Esophagus squamous epithelium (tissue), 5 donors: ENCODE measurements at regions not wholly inside any gene's neighbourhood (a gene's known extent, or its start where the extent isn't known, plus 50 kb on each side); places are given as distances from the start of the nearest gene placed in this dataset.
"Not testable (repeated sequence)": the region's sequence is repeated elsewhere in the genome, so short reads cannot be mapped to it uniquely, and the experiment has no call there.

Experiments
- DNase-seq: peaks from one replicate; lab custom pipeline; 2025; lab: John Stamatoyannopoulos, UW
- H3K27ac ChIP-seq, 4 donors: fragments of 200-600 bp; sonication (generic); one replicate each; pipeline ENCODE4 v1.5.1; 2016 to 2019; ENCODE audit warnings: mild to moderate bottlenecking in 1 of 4
- H3K27me3 ChIP-seq, 4 donors: fragments of 200-600 bp; sonication (generic); 1 replicate in 3 of 4; 2 replicates in 1 of 4; pipeline versions ENCODE4 v1.5.1 to v1.6.0; 2017 to 2021; ENCODE audit warnings: antibody characterized with exemption in 1 of 4
- H3K36me3 ChIP-seq, 3 donors: fragments of 200-600 bp; sonication (generic); one replicate each; pipeline ENCODE4 v1.5.1; 2016 to 2019
- H3K4me1 ChIP-seq, 3 donors: fragments of 200-600 bp; sonication (generic); one replicate each; pipeline ENCODE4 v1.5.1; 2017 to 2019
- H3K4me3 ChIP-seq, 4 donors: fragments of 200-600 bp; sonication (generic); 1 replicate in 3 of 4; 2 replicates in 1 of 4; pipeline ENCODE4 v1.5.1; 2016 to 2019; ENCODE audit warnings: mild to moderate bottlenecking in 2 of 4, moderate library complexity in 1 of 4
- H3K9me3 ChIP-seq, 3 donors: fragments of 200-600 bp; sonication (generic); one replicate each; pipeline ENCODE4 v1.5.1; 2016 to 2019
- POLR2A ChIP-seq, 4 donors: fragments of 450-650 bp; IDR thresholded peaks; one replicate each; pipeline ENCODE4 v1.6.1; 2017; ENCODE audit warnings: antibody characterized with exemption in 4 of 4, mild to moderate bottlenecking in 4 of 4, moderate library complexity in 3 of 4
- WGBS, 2 donors: methylation state at CpG; one replicate each; pipeline ENCODE4 v1.1.5; 2018; 5-methylcytosine and 5-hydroxymethylcytosine counted together
- intact Hi-C: fragments of 100-400 bp; cut with DNase I; formaldehyde crosslinking; loops from one replicate; pipeline ENCODE4 v1.15.0; 2022
- TF ChIP-seq, protein P1 (sequence below), 6 experiments: fragments of 450-650 bp in 4 of 6; fragments of 200-600 bp in 2 of 6; sonication (generic) in 2 of 6; IDR thresholded peaks; one replicate each; pipeline ENCODE4 v1.5.1; 2016 to 2019; ENCODE audit warnings: antibody characterized with exemption in 6 of 6, mild to moderate bottlenecking in 4 of 6, moderate library complexity in 4 of 6
- donor health status: DM: yes; HTN: yes; CAD: no.

DNA sequence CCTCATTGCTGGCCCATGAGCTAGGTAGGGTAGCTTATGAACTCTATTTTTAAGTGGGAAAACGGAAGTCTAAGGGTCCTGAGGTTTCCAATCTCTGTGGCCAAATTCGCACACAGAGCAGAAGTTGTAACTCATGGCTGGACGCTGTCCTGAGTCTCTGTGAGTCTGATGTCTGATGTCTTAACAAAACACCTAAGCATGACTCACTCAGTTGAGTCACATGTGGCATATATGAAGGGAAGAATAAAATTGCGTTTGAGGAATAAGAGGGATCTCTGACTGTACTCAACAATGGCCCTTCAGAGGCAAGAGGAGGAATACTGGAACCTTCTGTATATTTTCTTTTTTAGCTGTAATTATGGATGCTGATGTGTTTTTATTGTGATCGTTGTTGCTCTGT lies 569.7 kb downstream of the RIT2 start:
- H3K4me1 ChIP-seq, result no peaks in the 10 kb centered on the region
- no peak overlapping the region for H3K27ac ChIP-seq
- TF ChIP-seq POLR2A (IDR thresholded peaks at IDR 0.05), result no peak
- TF ChIP-seq, protein P1, sequence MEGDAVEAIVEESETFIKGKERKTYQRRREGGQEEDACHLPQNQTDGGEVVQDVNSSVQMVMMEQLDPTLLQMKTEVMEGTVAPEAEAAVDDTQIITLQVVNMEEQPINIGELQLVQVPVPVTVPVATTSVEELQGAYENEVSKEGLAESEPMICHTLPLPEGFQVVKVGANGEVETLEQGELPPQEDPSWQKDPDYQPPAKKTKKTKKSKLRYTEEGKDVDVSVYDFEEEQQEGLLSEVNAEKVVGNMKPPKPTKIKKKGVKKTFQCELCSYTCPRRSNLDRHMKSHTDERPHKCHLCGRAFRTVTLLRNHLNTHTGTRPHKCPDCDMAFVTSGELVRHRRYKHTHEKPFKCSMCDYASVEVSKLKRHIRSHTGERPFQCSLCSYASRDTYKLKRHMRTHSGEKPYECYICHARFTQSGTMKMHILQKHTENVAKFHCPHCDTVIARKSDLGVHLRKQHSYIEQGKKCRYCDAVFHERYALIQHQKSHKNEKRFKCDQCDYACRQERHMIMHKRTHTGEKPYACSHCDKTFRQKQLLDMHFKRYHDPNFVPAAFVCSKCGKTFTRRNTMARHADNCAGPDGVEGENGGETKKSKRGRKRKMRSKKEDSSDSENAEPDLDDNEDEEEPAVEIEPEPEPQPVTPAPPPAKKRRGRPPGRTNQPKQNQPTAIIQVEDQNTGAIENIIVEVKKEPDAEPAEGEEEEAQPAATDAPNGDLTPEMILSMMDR (IDR thresholded peaks at IDR 0.05), result no peak
- no peak overlapping the region for H3K4me3 ChIP-seq
- intact Hi-C loops, result no loop called here
- DNase-seq, result no peak
- 42 to 47% methylated on average over 5 of the region's 5 CpGs for WGBS, 2 donors
- no peaks in the 10 kb centered on the region for H3K9me3 ChIP-seq
- H3K36me3 ChIP-seq, result no peaks in the 10 kb centered on the region
- no peaks in the 10 kb centered on the region for H3K27me3 ChIP-seq

DNA sequence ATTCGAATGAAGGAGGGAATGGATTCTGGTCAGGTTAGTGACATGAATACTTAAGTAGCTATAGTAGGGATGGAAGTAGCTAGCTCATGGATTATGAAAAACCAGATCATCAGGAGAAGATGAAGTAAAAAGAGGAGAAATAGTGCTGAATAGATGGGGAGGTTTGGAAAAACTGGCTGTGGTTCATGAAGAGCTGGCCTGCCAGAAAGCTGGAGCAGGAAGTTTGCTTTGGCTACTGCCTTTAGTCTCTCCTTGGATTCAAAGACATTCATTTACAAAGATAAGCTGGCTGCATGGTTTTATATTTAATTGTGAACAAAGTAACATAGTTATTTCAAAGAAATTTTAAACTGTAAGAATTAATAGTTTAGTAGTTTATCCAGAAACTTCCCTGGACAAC lies 567.0 kb downstream of the RIT2 start:
- no peaks in the 10 kb centered on the region for H3K9me3 ChIP-seq
- TF ChIP-seq POLR2A (IDR thresholded peaks at IDR 0.05), result no peak
- TF ChIP-seq, protein P1 (IDR thresholded peaks at IDR 0.05), result no peak
- no peaks in the 10 kb centered on the region for H3K36me3 ChIP-seq
- no peak overlapping the region for H3K27ac ChIP-seq
- 48 to 60% methylated on average over 1 of the region's 1 CpG for WGBS, 2 donors
- DNase-seq, result no peak
- H3K4me3 ChIP-seq, result no peak overlapping the region
- intact Hi-C loops, result no loop called here
- no peaks in the 10 kb centered on the region for H3K27me3 ChIP-seq
- H3K4me1 ChIP-seq, result no peaks in the 10 kb centered on the region

- Histone ChIP-seq H3K27me3 (no peaks in the 10 kb centered on the region), H3K36me3 (no peaks in the 10 kb centered on the region), H3K27ac (no peak overlapping the region), H3K9me3 (no peaks in the 10 kb centered on the region), H3K4me1 (no peaks in the 10 kb centered on the region), H3K4me3 (no peak overlapping the region)
- intact Hi-C loops, result no loop called here
- TF ChIP-seq, protein P1 (IDR thresholded peaks at IDR 0.05), result no peak
- no peak for TF ChIP-seq POLR2A (IDR thresholded peaks at IDR 0.05)
- 90 to 91% methylated on average over 3 of the region's 3 CpGs for WGBS, 2 donors
- DNase-seq, result no peak
Measured at GRCh38 chr18:42549596-42549995, 565.9 kb downstream of the RIT2 start.

DNA sequence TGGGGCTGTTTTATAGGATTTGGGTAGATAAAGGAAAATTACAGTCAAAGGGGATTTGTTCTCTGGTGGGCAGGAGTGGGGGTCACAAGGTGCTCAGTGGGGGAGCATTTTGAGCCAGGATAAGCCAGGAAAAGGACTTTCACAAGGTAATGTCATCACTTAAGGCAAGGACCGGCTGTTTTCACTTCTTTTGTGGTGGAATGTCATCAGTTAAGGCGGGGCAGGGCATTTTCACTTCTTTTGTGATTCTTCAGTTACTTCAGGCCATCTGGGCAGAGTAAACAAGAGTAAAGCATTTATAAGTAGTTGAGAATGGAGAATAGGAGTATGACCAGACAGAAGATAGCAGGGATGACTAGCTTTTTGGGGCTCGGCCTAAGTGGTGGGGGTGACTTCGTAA lies 562.9 kb downstream of the RIT2 start:
- H3K36me3 ChIP-seq, DNase-seq, H3K9me3 ChIP-seq, H3K27me3 ChIP-seq, H3K4me3 ChIP-seq, intact Hi-C loops, H3K4me1 ChIP-seq, H3K27ac ChIP-seq: not testable (repeated sequence)
- WGBS, 2 donors, result 56 to 57% methylated on average over 4 of the region's 4 CpGs

DNA sequence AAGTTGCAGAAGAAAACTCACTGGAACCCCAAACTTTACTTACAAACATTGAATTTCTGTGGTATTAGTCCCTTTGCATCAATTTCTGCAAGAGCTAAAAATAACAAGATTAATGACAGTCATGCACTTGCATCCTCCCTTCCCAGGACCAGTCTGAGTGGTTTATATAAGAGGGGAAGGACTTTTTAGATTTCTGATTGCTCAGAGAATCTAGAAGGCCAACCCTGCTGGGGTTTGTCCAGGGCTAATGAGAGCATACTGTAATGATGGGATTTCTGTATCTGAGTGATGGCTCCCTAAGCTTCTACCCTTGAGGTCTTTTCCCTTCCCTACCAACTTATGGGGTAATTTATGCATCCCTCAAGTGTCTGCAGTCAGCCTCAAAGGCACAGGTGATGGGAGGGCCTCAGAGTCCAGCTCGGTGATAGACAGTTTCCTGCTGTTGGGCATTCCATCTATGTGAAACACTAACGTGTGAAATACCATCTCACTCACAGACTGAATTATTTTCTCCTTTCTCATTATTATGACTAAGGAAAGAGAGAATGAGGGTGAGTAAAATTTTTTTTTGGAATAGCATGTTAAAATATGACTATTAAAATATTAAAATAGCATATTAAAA lies 556.3 kb downstream of the RIT2 start:
- H3K9me3 ChIP-seq, result no peaks in the 10 kb centered on the region
- H3K27ac ChIP-seq, result no peak overlapping the region
- H3K4me1 ChIP-seq, result no peaks in the 10 kb centered on the region
- H3K36me3 ChIP-seq, result no peaks in the 10 kb centered on the region
- no peaks in the 10 kb centered on the region for H3K27me3 ChIP-seq
- WGBS, 2 donors, result 43 to 56% methylated on average over 2 of the region's 2 CpGs
- H3K4me3 ChIP-seq, result no peak overlapping the region
- intact Hi-C loops, result no loop called here
- no peak for DNase-seq
- TF ChIP-seq, protein P1 (IDR thresholded peaks at IDR 0.05), result no peak
- no peak for TF ChIP-seq POLR2A (IDR thresholded peaks at IDR 0.05)

GRCh38 chr18:42561521-42561920 lies 554.0 kb downstream of the RIT2 start:
- Histone ChIP-seq H3K27me3 (no peaks in the 10 kb centered on the region), H3K4me3 (no peak overlapping the region), H3K4me1 (no peaks in the 10 kb centered on the region), H3K9me3 (no peaks in the 10 kb centered on the region), H3K27ac (no peak overlapping the region), H3K36me3 (no peaks in the 10 kb centered on the region)
- DNase-seq, result no peak
- intact Hi-C loops, result no loop called here
- TF ChIP-seq, protein P1 (IDR thresholded peaks at IDR 0.05), result no peak
- TF ChIP-seq POLR2A (IDR thresholded peaks at IDR 0.05), result no peak
- 43 to 44% methylated on average over 1 of the region's 1 CpG for WGBS, 2 donors
